Activated CD4-positive, alpha-beta T cell treated with anti-CD3 and anti-CD28 coated beads, Interleukin-2, amount 50 U/mL, for 24 hours (primary cell): ENCODE measurements at regions not wholly inside any gene's neighbourhood (a gene's known extent, or its start where the extent isn't known, plus 50 kb on each side); places are given as distances from the start of the nearest gene placed in this dataset.

Experiments
- DNase-seq, 2 donors: peaks; one replicate each; pipeline ENCODE4 v3.0.0-alpha.2; 2020; ENCODE audit warnings: low read depth in 1 of 2, low spot score in 1 of 2

GRCh38 chr3:71916747-71917369 lies 131.9 kb upstream of the PROK2 start:
- DNase-seq = no peak

- no peak for DNase-seq
Observed at GRCh38 chr3:71912839-71913495, 128.0 kb upstream of the PROK2 start.

- DNase-seq = no peak
Observed at GRCh38 chr3:71910108-71910507, 125.2 kb upstream of the PROK2 start.

GRCh38 chr3:71907996-71908395 lies 123.0 kb upstream of the PROK2 start:
- DNase-seq = no peak

GRCh38 chr3:71906976-71907375 lies 122.0 kb upstream of the PROK2 start:
- DNase-seq = no peak

- DNase-seq = no peak
Observed at GRCh38 chr3:71905426-71905825, 120.5 kb upstream of the PROK2 start.

GRCh38 chr3:71903936-71904335 lies 119.0 kb upstream of the PROK2 start:
- no peak for DNase-seq

- no peak for DNase-seq
Observed at GRCh38 chr3:71903112-71903495, 118.2 kb upstream of the PROK2 start.

GRCh38 chr3:71902258-71903111 lies 117.5 kb upstream of the PROK2 start:
- DNase-seq = no peak

- DNase-seq = no peak
Observed at GRCh38 chr3:71901645-71902044, 116.7 kb upstream of the PROK2 start.

GRCh38 chr3:71900057-71900456 lies 115.1 kb upstream of the PROK2 start:
- DNase-seq = no peak

GRCh38 chr3:71896751-71897150 lies 111.8 kb upstream of the PROK2 start:
- no peak for DNase-seq

- DNase-seq = no peak
Observed at GRCh38 chr3:71893702-71894479, 108.9 kb upstream of the PROK2 start.

GRCh38 chr3:71893122-71893521 lies 108.2 kb upstream of the PROK2 start:
- no peak for DNase-seq

GRCh38 chr3:71891483-71891882 lies 106.5 kb upstream of the PROK2 start:
- no peak for DNase-seq

GRCh38 chr3:71890356-71890931 lies 105.5 kb upstream of the PROK2 start:
- no peak for DNase-seq

GRCh38 chr3:71887256-71887655 lies 102.3 kb upstream of the PROK2 start:
- no peak for DNase-seq

GRCh38 chr3:71885006-71885405 lies 100.1 kb upstream of the PROK2 start:
- no peak for DNase-seq

GRCh38 chr3:71881732-71882131 lies 96.8 kb upstream of the PROK2 start:
- DNase-seq = no peak

- DNase-seq = no peak
Observed at GRCh38 chr3:71881041-71881440, 96.1 kb upstream of the PROK2 start.

- no peak for DNase-seq
Observed at GRCh38 chr3:71879089-71879488, 94.1 kb upstream of the PROK2 start.
